ENCODE measurements at regions not wholly inside any gene's neighbourhood (a gene's known extent, or its start where the extent isn't known, plus 50 kb on each side); places are given as distances from the start of the nearest gene placed in this dataset.
"Not testable (repeated sequence)": the region's sequence is repeated elsewhere in the genome, so short reads cannot be mapped to it uniquely, and the experiment has no call there.

- DNase-seq (ENCODE audit: low read depth): peak; percentile 64
Observed at GRCh38 chr16:88245241-88246081, 137.3 kb upstream of the ZNF469 start.

GRCh38 chr16:88246955-88247582, 135.7 kb upstream of the ZNF469 start:
- DNase-seq (ENCODE audit: low read depth): not testable (repeated sequence)

GRCh38 chr16:88247583-88247966, 135.2 kb upstream of the ZNF469 start:
- not testable (repeated sequence) for DNase-seq (ENCODE audit: low read depth)

- not testable (repeated sequence) for DNase-seq (ENCODE audit: low read depth)
Observed at GRCh38 chr16:88248761-88249160, 134.0 kb upstream of the ZNF469 start.

GRCh38 chr16:88250381-88250780, 132.4 kb upstream of the ZNF469 start:
- not testable (repeated sequence) for DNase-seq (ENCODE audit: low read depth)

GRCh38 chr16:88252057-88252794, 130.5 kb upstream of the ZNF469 start:
- not testable (repeated sequence) for DNase-seq (ENCODE audit: low read depth)

GRCh38 chr16:88258141-88258540, 124.6 kb upstream of the ZNF469 start:
- not testable (repeated sequence) for DNase-seq (ENCODE audit: low read depth)

GRCh38 chr16:88258764-88259525, 123.8 kb upstream of the ZNF469 start:
- not testable (repeated sequence) for DNase-seq (ENCODE audit: low read depth)

- not testable (repeated sequence) for DNase-seq (ENCODE audit: low read depth)
Observed at GRCh38 chr16:88259538-88259937, 123.2 kb upstream of the ZNF469 start.

GRCh38 chr16:88260146-88260545, 122.6 kb upstream of the ZNF469 start:
- DNase-seq (ENCODE audit: low read depth): not testable (repeated sequence)

GRCh38 chr16:88260881-88261665, 121.7 kb upstream of the ZNF469 start:
- not testable (repeated sequence) for DNase-seq (ENCODE audit: low read depth)

GRCh38 chr16:88261814-88262605, 120.7 kb upstream of the ZNF469 start:
- DNase-seq (ENCODE audit: low read depth): not testable (repeated sequence)

GRCh38 chr16:88262858-88263563, 119.7 kb upstream of the ZNF469 start:
- DNase-seq (ENCODE audit: low read depth): not testable (repeated sequence)

- DNase-seq (ENCODE audit: low read depth): not testable (repeated sequence)
Observed at GRCh38 chr16:88263681-88264287, 119.0 kb upstream of the ZNF469 start.

- DNase-seq (ENCODE audit: low read depth): peak; percentile 87
Observed at GRCh38 chr16:88264641-88265285, 118.0 kb upstream of the ZNF469 start.

GRCh38 chr16:88265286-88265938, 117.3 kb upstream of the ZNF469 start:
- not testable (repeated sequence) for DNase-seq (ENCODE audit: low read depth)

- not testable (repeated sequence) for DNase-seq (ENCODE audit: low read depth)
Observed at GRCh38 chr16:88266036-88266435, 116.7 kb upstream of the ZNF469 start.

All from fibroblast of the conjunctiva (primary cell).